RWPE2 (cell line): ENCODE measurements at regions not wholly inside any gene's neighbourhood (a gene's known extent, or its start where the extent isn't known, plus 50 kb on each side); places are given as distances from the start of the nearest gene placed in this dataset.

Experiments
- ATAC-seq: fragments of 200-7000 bp; cut with Tn5 transposase; 3 replicates; pipeline ENCODE4 v1.9.1; 2021; ENCODE audit warnings: low read depth
- DNase-seq: peaks from one replicate; pipeline ENCODE4 v3.0.0-alpha.2; 2020; ENCODE audit warnings: low spot score
- H3K27ac ChIP-seq: fragments of 450-650 bp; 2 replicates; pipeline ENCODE4 v1.5.1; 2017; ENCODE audit warnings: mild to moderate bottlenecking; ENCODE audit not compliant: poor library complexity, severe bottlenecking
- H3K27me3 ChIP-seq: fragments of 250-450 bp; sonication (Bioruptor Pico); 2 replicates; pipeline ENCODE4 v1.5.1; 2021; ENCODE audit warnings: mild to moderate bottlenecking, moderate library complexity; ENCODE audit not compliant: insufficient read depth, poor library complexity, severe bottlenecking
- H3K36me3 ChIP-seq: fragments of 250-450 bp; sonication (Bioruptor Pico); 2 replicates; pipeline ENCODE4 v1.5.1; 2020; ENCODE audit warnings: low read depth, mild to moderate bottlenecking, moderate library complexity
- H3K4me1 ChIP-seq: fragments of 250-450 bp; sonication (Bioruptor Pico); 2 replicates; pipeline ENCODE4 v1.5.1; 2021; ENCODE audit warnings: mild to moderate bottlenecking, moderate library complexity; ENCODE audit not compliant: insufficient read depth, poor library complexity, severe bottlenecking
- H3K4me3 ChIP-seq: fragments of 250-450 bp; sonication (Bioruptor Pico); 2 replicates; pipeline ENCODE4 v1.5.1; 2021; ENCODE audit warnings: mild to moderate bottlenecking, moderate library complexity; ENCODE audit not compliant: severe bottlenecking
- H3K9me3 ChIP-seq: fragments of 250-450 bp; sonication (Bioruptor Pico); 2 replicates; pipeline ENCODE4 v1.5.1; 2021; ENCODE audit warnings: mild to moderate bottlenecking, moderate library complexity; ENCODE audit not compliant: severe bottlenecking
- CTCF ChIP-seq: fragments of 450-650 bp; IDR thresholded peaks from one replicate; pipeline ENCODE4 v1.5.1; 2017; ENCODE audit warnings: mild to moderate bottlenecking, moderate library complexity; ENCODE audit not compliant: poor library complexity, severe bottlenecking

- Histone ChIP-seq H3K4me3 (no peak overlapping the region), H3K4me1 (no peaks in the 10 kb centered on the region), H3K36me3 (no peaks in the 10 kb centered on the region), H3K27me3 (no peaks in the 10 kb centered on the region), H3K9me3 (no peaks in the 10 kb centered on the region), H3K27ac (no peak overlapping the region)
- no peak for TF ChIP-seq CTCF
- no peak for ATAC-seq
- DNase-seq = no peak
These were observed 82.8 kb upstream of the TLE1 start for GRCh38 chr9:81772144-81772543.

- no peaks in the 10 kb centered on the region for H3K9me3 ChIP-seq
- no peaks in the 10 kb centered on the region for H3K27me3 ChIP-seq
- H3K27ac ChIP-seq = no peak overlapping the region
- DNase-seq (no peak), ATAC-seq (no peak)
- TF ChIP-seq CTCF = no peak
- H3K36me3 ChIP-seq = no peaks in the 10 kb centered on the region
- H3K4me1 ChIP-seq = no peaks in the 10 kb centered on the region
- H3K4me3 ChIP-seq = no peak overlapping the region
These were observed 87.0 kb upstream of the TLE1 start for GRCh38 chr9:81776390-81776789.

GRCh38 chr9:81776834-81777233 is 87.5 kb upstream of the TLE1 start:
- no peak for TF ChIP-seq CTCF
- no peaks in the 10 kb centered on the region for H3K4me1 ChIP-seq
- no peaks in the 10 kb centered on the region for H3K36me3 ChIP-seq
- DNase-seq = no peak
- no peak overlapping the region for H3K4me3 ChIP-seq
- no peak for ATAC-seq
- no peak overlapping the region for H3K27ac ChIP-seq
- no peaks in the 10 kb centered on the region for H3K27me3 ChIP-seq
- H3K9me3 ChIP-seq = no peaks in the 10 kb centered on the region

DNA sequence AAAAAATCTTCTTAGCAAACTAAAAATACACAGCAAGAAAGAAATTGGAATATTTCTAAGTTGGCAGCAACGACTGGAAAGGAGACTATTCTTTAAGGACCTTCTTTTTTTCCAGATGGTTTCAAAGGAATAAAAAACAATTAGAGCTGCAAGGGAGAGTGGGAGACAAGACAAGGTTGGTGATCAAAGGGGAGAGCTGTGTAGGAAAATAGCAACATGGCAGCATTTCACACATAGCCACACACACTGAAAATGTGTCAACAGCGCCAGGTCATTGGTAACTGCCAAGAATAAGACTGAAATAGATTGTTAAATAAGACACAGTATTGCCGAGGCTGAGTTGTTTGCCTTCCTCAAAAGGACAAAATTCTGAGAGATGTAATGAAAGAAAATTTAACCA is 88.1 kb upstream of the TLE1 start:
- no peak overlapping the region for H3K4me3 ChIP-seq
- no peaks in the 10 kb centered on the region for H3K9me3 ChIP-seq
- no peak for TF ChIP-seq CTCF
- H3K36me3 ChIP-seq = no peaks in the 10 kb centered on the region
- no peak for ATAC-seq
- no peaks in the 10 kb centered on the region for H3K4me1 ChIP-seq
- H3K27me3 ChIP-seq = no peaks in the 10 kb centered on the region
- DNase-seq = no peak
- H3K27ac ChIP-seq = no peak overlapping the region

DNA sequence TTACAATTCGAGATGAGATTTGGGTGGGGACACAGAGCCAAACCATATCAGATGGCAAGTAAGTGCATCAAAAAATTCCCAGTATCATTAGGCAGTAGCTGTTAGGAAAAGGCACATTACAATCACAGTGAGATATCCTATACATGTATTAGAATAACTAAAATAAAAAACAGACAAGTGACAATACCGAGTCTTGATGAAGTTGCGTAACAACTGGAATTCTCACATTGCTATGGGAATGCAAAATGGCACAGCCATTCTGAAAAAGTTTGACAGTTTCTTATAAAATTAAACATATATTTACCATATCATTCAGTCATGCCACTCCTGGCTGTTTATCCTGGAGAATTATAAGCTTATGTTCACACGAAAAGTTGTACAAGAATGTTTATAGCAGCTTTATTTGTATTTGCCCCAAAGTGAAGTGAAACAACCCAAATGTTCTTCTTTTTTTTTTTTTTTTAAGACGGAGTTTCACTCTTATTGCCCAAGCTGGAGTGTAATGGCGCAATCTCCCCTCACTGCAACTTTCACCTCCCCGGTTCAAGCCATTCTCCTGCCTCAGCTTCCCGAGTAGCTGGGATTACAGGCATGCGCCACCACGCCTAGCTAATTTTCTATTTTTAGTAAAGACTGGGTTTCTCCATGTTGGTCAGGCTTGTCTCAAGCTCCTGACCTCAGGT is 93.1 kb upstream of the TLE1 start:
- Histone ChIP-seq H3K4me3 (no peak overlapping the region), H3K27ac (no peak overlapping the region), H3K4me1 (no peaks in the 10 kb centered on the region), H3K36me3 (no peaks in the 10 kb centered on the region), H3K9me3 (no peaks in the 10 kb centered on the region), H3K27me3 (no peaks in the 10 kb centered on the region)
- DNase-seq = no peak
- no peak for ATAC-seq
- no peak for TF ChIP-seq CTCF
